HFF-Myc (cell line): ENCODE measurements at regions not wholly inside any gene's neighbourhood (a gene's known extent, or its start where the extent isn't known, plus 50 kb on each side); places are given as distances from the start of the nearest gene placed in this dataset.

ENCODE experiments used
- DNase-seq: peaks from one replicate; pipeline ENCODE4 v3.0.0-alpha.2; 2011; ENCODE audit warnings: low read depth; ENCODE audit errors: extremely low read depth
- H3K4me3 ChIP-seq: replicated peaks from 2 replicates; pipeline ENCODE4 v1.5.1; 2011; ENCODE audit warnings: low read depth, mild to moderate bottlenecking, control low read depth, low read length
- TF ChIP-seq, protein P1 (sequence below): IDR thresholded peaks from 2 replicates; pipeline ENCODE4 v1.5.1; 2012; ENCODE audit warnings: mild to moderate bottlenecking, low read depth, low read length, control low read depth; ENCODE audit errors: missing control alignments

- DNase-seq = no peak
- H3K4me3 ChIP-seq = no peak overlapping the region
- TF ChIP-seq, protein P1, sequence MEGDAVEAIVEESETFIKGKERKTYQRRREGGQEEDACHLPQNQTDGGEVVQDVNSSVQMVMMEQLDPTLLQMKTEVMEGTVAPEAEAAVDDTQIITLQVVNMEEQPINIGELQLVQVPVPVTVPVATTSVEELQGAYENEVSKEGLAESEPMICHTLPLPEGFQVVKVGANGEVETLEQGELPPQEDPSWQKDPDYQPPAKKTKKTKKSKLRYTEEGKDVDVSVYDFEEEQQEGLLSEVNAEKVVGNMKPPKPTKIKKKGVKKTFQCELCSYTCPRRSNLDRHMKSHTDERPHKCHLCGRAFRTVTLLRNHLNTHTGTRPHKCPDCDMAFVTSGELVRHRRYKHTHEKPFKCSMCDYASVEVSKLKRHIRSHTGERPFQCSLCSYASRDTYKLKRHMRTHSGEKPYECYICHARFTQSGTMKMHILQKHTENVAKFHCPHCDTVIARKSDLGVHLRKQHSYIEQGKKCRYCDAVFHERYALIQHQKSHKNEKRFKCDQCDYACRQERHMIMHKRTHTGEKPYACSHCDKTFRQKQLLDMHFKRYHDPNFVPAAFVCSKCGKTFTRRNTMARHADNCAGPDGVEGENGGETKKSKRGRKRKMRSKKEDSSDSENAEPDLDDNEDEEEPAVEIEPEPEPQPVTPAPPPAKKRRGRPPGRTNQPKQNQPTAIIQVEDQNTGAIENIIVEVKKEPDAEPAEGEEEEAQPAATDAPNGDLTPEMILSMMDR = no peak
Observed at GRCh38 chr3:117235304-117235703, 525.7 kb downstream of the TUSC7 start.

- H3K4me3 ChIP-seq = no peak overlapping the region
- TF ChIP-seq, protein P1 = no peak
- DNase-seq = no peak
Observed at GRCh38 chr3:117238806-117239205, 529.2 kb downstream of the TUSC7 start.

GRCh38 chr3:117243657-117244056 is 534.1 kb downstream of the TUSC7 start:
- no peak for DNase-seq
- no peak overlapping the region for H3K4me3 ChIP-seq
- TF ChIP-seq, protein P1 = no peak

DNA sequence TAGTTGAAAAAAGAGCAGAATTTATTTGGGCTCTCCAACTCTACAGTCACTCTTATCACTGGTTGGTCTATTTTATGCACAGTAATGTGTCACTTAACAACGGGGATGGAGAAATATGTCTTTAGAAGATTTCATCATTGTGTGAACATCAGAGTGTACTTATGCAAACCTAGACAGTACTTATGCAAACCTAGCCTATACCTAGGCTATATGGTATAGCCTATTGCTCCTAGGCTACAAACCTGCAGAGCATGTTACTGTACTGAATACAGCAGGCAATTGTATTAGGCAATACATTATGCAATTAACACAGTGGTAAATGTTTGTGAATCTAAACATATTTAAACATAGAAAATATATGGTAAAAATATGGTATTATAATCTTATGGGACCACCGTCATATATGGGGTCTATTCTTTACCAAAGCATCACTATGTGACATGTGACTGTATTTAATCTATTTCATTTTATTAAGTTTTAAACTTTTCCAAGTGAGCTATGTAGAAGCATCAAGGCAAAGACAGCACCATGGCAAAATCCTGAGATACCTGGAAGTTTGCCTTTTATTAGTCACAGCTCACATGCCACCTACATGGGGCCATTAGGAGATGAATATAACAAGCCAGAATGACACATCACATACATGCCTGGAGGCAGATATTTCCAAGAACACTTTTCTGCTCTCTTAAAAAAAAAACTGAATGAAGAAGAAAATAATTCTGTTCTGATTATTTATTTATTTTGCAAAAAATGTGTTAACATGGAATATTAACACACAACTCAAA is 537.4 kb downstream of the TUSC7 start:
- TF ChIP-seq, protein P1 = no peak
- H3K4me3 ChIP-seq = no peak overlapping the region
- no peak for DNase-seq

DNA sequence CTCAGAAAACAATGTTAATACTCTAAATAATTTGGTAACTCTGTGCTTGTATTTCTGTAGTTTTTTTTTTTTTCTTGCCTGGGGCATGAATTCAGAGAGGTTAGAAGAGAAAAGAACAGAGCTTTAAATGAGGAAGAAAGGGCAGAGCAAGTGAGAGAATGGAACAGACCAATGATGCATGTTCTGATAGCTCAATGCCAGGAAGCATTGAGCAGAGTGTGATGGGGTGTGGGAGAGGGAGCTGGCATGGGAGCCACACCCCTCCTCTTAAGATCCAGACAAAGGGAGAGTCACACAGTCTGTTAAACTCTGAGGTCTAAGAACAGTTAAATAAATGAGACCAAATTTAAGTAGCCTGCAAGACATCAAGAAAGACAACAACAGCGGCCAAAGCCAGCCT is 538.6 kb downstream of the TUSC7 start:
- DNase-seq = no peak
- H3K4me3 ChIP-seq = no peak overlapping the region
- TF ChIP-seq, protein P1 = no peak

DNA sequence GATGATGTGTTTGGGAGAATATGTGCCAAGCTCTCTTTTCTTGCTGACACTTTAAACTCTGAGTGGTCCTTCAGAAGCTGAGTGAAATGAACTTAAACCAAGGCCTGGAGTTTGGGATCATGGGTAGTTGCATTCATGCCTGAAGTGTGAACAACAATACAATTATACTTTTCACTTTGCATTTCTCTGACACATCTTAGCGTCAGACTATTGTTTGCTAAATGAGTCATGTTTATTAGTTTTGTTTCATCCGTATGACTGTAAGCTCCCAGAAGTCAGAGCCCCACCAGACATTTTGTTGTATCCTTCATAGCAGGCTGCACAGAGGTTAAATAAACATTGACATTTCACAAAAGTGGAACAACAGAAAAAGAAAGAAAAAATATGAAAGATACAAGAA is 542.6 kb downstream of the TUSC7 start:
- TF ChIP-seq, protein P1 = no peak
- H3K4me3 ChIP-seq = no peak overlapping the region
- DNase-seq = no peak

- DNase-seq = no peak
- TF ChIP-seq, protein P1 = no peak
- H3K4me3 ChIP-seq = no peak overlapping the region
Observed at GRCh38 chr3:117252651-117253050, 543.1 kb downstream of the TUSC7 start.
